GM12872 (cell line): ENCODE measurements at regions not wholly inside any gene's neighbourhood (a gene's known extent, or its start where the extent isn't known, plus 50 kb on each side); places are given as distances from the start of the nearest gene placed in this dataset.

Source experiments
- CTCF ChIP-seq: IDR thresholded peaks from 3 replicates; pipeline ENCODE4 v1.5.1; 2011; ENCODE audit warnings: low read depth, mild to moderate bottlenecking, low read length, moderate library complexity; ENCODE audit not compliant: insufficient read depth

GRCh38 chr2:104595576-104595975, 258.3 kb upstream of the POU3F3 start:
- no peak for TF ChIP-seq CTCF

DNA sequence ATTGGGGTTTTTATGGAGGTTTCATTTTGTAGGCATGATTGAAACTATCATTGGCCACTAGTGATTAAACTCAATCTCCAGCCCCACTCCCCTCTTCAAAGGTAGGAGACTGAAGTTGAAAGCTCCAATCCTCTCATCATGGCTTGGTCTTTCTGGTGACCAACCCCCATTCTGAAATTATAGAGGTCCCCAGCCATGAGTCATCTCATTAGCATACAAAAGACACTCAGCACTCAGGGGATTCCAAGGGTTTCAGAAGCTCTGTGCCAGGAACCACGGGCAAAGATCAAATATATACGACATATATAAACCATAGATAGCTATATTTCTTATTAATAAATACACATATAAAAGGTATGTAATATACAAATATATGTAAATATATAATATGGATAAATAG, 256.0 kb upstream of the POU3F3 start:
- TF ChIP-seq CTCF = no peak

DNA sequence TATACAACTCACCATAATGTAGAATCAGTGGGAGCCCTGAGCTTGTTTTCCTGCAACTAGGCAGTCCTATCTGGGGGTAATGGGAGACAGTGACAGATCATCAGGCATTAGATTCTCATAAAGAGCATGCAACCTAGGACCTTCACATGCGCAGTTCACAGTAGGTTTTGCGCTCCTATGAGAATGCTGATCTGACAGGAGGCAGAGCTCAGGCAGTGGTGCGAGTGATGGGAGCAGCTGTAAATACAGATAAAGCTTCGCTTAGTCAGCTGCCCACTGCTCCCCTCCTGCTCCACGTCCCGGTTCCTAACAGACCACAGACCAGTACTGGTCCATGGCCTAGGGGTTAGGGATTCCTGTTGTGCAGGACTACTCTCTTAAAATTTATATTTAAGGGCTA, 255.3 kb upstream of the POU3F3 start:
- TF ChIP-seq CTCF = no peak

GRCh38 chr2:104599787-104600510, 254.0 kb upstream of the POU3F3 start:
- TF ChIP-seq CTCF = no peak

GRCh38 chr2:104606056-104606455, 247.9 kb upstream of the POU3F3 start:
- no peak for TF ChIP-seq CTCF

GRCh38 chr2:104616856-104617255, 237.1 kb upstream of the POU3F3 start:
- TF ChIP-seq CTCF = no peak

- no peak for TF ChIP-seq CTCF
These were observed 233.1 kb upstream of the POU3F3 start for GRCh38 chr2:104620801-104621200.
